ENCODE measurements at regions not wholly inside any gene's neighbourhood (a gene's known extent, or its start where the extent isn't known, plus 50 kb on each side); places are given as distances from the start of the nearest gene placed in this dataset.

- no peak for DNase-seq
Observed at GRCh38 chr4:62835631-62836030, 1573.6 kb downstream of the TECRL start.

DNA sequence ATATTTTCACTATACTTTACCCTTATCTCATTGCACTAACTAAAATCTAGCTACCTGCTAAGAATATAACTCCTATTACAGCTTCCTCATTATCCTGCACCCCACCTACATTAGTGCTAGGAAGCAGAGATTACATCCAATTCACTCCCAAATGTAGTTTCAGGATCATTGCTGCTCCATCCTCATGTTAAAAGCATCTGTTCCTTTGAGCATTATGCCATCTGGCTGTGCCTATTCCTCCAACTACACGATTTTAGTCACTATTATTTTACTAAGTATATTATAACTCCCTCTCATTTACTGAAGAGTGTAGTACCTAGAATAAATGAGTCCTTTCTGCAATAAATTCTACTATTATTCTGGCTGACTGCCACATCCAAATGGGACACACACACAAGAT is 1586.9 kb downstream of the TECRL start:
- no peak for DNase-seq

GRCh38 chr4:62816566-62816965 is 1592.7 kb downstream of the TECRL start:
- DNase-seq, result no peak

DNA sequence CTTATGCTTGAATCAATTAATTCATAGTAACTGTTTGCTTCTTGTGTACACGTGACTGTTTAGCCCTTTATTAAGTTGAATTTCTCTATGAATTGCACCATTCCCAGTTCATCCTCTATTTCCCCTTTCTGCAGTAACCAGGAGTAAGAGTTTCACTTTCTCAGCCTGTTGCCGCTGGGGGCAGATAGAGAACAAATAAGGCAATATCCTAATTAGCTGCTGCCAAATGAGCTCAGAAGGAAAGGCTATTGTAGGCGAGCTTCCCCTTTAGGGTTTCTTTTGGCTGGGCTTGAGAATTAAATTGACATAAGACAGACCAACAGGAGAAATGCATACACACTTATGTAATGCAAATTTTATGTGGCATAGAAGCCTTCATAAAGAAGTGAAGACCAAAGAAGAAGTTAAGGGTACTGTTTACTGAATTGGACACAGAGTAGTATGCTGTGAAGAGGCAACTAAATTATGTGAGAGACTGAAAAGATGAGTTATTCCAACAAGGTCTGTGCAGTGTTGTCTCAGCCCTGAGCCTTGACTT is 1594.7 kb downstream of the TECRL start:
- no peak for DNase-seq

DNA sequence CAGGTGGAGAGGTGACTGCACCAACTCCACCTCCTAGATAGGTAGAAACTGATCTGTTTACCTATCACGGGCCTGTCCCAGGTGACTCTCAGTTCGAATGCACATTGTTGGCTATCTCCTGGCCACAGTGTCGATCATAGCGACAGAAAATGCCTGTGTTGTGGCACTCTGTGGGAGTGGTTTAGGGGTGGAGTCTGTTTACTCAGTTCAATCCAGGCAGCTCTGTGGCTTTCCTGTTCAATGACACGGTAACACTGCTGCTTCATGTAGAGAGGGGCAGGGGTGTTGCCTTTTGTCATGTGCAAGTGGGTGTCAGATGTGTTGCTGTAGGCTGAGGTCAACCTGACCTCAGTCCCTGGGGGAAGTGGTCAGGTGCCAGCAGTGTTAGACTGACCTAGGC is 1602.4 kb downstream of the TECRL start:
- DNase-seq, result no peak

- no peak for DNase-seq
Observed at GRCh38 chr4:62804075-62804474, 1603.9 kb downstream of the ADGRL3 start.

DNA sequence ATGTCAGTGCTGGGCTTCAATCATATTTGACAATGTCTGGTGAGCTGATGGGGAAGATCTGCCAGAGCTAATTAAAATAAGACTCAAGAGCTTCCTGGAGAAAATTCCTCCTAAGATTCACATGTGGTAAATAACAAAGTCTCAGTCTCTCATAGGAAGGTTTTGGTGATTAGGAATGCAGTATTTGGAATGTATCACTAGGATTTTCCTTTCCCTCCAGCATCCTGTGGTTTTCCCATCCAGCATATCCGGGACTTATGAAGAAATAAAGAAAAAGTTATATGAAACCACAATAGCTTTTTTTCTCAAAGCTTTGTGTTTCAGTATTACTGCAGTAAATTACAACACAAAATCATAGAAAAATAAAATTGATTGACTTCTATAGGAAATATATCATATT is 1597.1 kb downstream of the ADGRL3 start:
- no peak for DNase-seq

DNA sequence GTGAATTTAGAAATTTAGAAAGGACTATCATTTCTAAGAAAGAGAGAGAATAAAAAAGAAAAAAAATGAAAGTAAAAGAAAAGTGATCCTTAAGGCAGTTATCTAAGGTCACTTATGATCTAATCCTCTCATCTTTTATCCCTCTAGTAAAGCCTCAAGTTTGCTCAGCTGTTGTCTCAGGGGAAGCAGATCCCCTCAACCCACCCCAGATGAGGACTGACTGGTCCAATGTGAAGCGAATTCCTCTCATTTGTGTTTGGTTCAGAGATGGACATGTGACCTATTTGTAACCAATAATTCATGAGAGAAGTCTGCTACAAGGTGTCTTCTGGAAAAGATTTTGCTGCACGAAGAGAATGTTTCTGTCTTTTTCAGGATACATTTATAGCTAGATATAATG is 1591.3 kb downstream of the ADGRL3 start:
- no peak for DNase-seq

DNA sequence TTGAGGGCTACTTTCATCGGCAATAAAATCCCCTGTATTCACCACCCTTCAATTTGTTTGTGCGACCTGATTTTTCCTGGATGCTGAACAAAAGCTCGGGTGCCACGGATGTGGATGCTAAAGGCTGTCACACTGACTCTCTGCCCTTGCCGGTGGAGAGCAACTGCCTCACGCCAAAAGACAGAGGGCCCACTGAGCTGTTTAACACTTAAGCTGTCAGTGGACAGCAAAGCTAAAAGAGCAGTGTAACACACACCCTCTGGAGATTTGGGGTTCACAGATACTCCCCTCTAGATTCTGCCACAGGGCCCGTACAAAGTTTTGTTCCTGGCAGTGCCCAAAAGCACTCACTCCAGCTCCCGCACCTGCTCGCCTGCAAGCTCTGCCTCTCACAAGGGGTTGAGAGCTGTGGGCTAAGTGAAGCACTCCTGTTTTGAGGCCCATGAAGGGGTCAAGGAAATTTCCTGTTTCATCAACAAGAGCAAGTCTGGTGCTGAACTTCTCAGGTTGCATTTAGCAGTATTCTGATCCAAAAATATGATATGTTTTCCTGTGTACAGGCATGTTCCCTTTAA is 1571.9 kb downstream of the ADGRL3 start:
- DNase-seq, result no peak

- no peak for DNase-seq
Observed at GRCh38 chr4:62740296-62740695, 1540.2 kb downstream of the ADGRL3 start.

- no peak for DNase-seq
Observed at GRCh38 chr4:62717154-62717553, 1517.0 kb downstream of the ADGRL3 start.

DNA sequence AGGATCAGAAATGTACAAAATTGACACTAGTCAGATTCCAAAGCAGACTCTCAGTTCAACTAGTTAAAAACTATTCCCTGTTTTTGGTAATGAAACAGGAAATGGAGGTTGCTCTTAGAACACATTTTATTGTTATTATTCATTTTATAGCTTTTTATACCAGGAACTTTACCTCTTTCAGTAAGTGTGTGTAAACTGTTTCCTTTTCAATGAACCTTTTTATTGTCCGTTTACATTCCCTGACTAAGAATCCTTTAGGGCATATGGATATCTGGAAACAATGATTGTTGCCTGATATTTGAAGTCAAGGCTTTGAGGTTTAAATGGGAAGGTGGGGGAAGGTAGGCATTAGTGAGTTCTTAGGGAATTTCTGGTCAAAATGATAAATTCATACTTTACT is 1511.4 kb downstream of the ADGRL3 start:
- no peak for DNase-seq

DNA sequence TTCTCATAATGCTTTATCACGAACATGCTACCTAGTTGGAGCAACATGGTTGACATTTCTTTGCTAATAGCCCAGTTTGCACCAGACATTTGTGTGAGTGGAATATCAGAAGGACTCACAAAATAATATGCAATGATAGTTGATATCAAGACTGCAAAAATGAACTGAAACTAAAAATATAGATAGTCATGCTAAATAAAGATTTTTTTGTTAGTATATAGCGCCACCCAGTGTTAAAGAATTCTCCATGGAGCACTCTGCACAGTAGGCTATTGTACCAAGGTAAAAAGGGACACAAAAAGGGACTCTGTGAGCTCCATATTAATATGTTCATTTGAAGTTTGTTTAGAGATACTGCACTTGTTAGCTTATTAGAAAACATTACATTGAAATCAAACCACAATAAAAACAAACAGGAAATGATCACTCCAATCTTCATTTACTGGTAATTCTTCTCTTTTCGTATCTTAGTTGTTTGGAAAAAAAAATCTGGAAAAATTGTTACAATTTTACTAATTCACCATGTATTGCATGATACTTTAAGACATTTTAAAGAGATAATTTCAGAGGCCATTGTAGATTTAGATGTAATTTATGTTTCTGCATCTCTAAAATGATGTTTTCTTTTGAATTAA is 1509.6 kb downstream of the ADGRL3 start:
- DNase-seq, result no peak

- DNase-seq, result no peak
Observed at GRCh38 chr4:62706423-62706822, 1506.3 kb downstream of the ADGRL3 start.

DNA sequence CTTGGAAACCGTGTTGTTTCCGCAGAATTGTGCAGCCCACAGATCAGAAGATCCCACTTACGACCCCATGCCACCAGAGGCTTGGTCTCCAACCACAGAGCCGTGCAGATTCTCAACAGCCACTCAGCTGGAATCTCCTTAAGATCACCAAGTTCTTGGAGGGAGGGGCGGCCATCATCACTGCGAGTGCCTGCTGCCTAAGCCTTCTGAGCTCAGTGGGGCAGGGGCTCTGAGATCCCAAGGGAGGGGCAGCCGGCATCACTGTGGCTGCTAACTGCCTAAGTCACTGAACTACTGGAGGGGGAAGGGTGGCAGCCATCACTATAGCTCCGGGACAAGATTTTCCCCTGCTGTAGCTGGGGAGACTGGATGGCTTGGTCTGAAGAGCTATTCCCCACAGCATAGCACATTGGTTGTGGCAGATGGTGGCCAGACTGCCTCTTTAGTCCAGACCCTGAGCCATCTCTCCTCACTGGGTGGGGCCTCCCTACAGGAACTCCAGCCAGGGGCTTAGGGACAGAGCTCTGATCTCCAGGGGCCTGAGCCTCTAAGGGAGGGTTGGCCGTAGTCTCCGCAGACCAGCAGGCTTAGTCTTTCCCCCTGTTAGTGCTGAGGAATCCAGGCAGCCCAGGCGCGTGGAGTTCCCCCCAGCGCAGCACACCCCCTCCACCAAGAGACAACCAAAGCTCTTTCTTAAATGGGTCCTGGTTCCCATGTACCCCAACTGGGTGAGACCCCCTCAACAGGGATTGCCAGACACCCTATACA is 1483.9 kb downstream of the ADGRL3 start:
- no peak for DNase-seq

GRCh38 chr4:62676962-62677361 is 1476.8 kb downstream of the ADGRL3 start:
- no peak for DNase-seq

GRCh38 chr4:62670514-62670913 is 1470.4 kb downstream of the ADGRL3 start:
- no peak for DNase-seq

- DNase-seq, result no peak
Observed at GRCh38 chr4:62661821-62662220, 1461.7 kb downstream of the ADGRL3 start.

- DNase-seq, result no peak
Observed at GRCh38 chr4:62656006-62656405, 1455.9 kb downstream of the ADGRL3 start.

DNA sequence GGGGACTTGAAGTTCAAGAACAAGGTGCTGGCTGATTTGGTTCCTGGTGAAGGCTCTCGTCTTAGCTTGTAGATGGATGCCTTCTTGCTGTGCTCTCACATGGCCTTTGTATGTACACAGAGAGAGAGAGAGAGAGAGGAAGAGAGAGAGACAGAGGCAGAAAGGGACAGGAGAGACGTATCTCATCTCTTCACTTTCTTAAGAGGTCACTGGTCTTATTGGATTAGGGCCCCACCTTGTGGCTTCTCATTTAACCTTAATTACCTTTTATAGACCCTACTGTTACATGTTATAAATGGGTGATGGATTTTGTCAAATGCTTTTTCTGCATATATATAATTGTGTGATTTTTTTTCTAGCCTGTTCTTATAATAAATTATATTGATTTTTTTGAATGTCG is 1444.2 kb downstream of the ADGRL3 start:
- DNase-seq, result no peak

GRCh38 chr4:62640296-62640695 is 1440.2 kb downstream of the ADGRL3 start:
- no peak for DNase-seq

DNA sequence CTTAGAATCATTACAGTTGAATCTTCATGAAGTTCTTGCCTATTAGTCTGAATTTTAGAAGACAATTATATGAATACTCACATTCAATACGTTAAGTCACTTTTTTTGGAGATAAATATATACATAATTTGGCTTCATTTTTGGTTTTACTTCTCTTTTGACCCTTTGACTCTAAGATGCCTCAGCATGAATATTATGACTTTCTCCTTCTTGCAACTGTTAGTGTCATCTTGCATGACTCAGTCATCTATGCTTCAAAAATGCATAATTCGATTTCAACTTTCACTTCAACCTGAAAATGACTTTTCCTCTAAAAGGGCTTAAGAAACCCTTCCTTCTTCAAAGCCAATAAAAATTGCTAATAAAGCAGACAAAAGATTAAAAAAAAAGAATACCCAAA is 1427.5 kb downstream of the ADGRL3 start:
- no peak for DNase-seq

- no peak for DNase-seq
Observed at GRCh38 chr4:62627141-62627540, 1427.0 kb downstream of the ADGRL3 start.

DNA sequence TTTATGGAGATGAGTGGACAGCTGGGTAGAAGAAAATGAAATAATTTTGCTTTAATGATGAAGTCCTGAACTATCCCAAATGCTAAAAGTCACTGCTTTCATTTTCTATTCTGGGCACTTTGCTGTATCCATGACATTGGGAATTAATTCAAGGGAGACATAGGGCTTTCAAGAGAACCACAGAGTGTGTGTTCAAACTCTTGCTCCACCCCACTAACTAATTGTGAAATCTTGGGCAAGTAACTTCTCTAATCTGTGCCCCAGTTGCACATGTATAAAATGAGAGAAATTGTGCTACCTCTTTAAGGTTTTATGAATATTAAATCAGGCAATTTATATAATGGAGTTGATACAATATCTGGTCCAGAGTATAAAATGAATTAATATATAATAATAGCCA is 1422.0 kb downstream of the ADGRL3 start:
- no peak for DNase-seq
